Duodenal mucosa (tissue), 2 donors: ENCODE measurements at regions not wholly inside any gene's neighbourhood (a gene's known extent, or its start where the extent isn't known, plus 50 kb on each side); places are given as distances from the start of the nearest gene placed in this dataset.

Experiments used
- H3K27ac ChIP-seq: one replicate; pipeline ENCODE4 v1.7.0; 2013; ENCODE audit warnings: low read depth, low read length
- H3K27me3 ChIP-seq, 2 donors: one replicate each; pipeline ENCODE4 v1.7.0; 2013; ENCODE audit warnings: low read length in 2 of 2, control low read depth in 1 of 2; ENCODE audit not compliant: insufficient read depth in 2 of 2, control insufficient read depth in 1 of 2
- H3K36me3 ChIP-seq, 2 donors: one replicate each; pipeline ENCODE4 v1.7.0; 2013; ENCODE audit warnings: low read length in 2 of 2, control low read depth in 1 of 2; ENCODE audit not compliant: insufficient read depth in 2 of 2, control insufficient read depth in 1 of 2
- H3K4me1 ChIP-seq, 2 donors: one replicate each; pipeline ENCODE4 v1.7.0; 2013; ENCODE audit warnings: low read length in 2 of 2, control low read depth in 1 of 2; ENCODE audit not compliant: insufficient read depth in 2 of 2, control insufficient read depth in 1 of 2
- H3K4me3 ChIP-seq, 2 donors: one replicate each; pipeline ENCODE4 v1.7.0; 2013; ENCODE audit warnings: low read length in 2 of 2, low read depth in 1 of 2
- H3K9ac ChIP-seq, 2 donors: one replicate each; pipeline ENCODE4 v1.7.0; 2013; ENCODE audit warnings: low read length in 2 of 2, low read depth in 1 of 2
- H3K9me3 ChIP-seq, 2 donors: one replicate each; pipeline ENCODE4 v1.7.0; 2013; ENCODE audit warnings: low read length in 2 of 2, control low read depth in 1 of 2; ENCODE audit not compliant: control insufficient read depth in 1 of 2

DNA sequence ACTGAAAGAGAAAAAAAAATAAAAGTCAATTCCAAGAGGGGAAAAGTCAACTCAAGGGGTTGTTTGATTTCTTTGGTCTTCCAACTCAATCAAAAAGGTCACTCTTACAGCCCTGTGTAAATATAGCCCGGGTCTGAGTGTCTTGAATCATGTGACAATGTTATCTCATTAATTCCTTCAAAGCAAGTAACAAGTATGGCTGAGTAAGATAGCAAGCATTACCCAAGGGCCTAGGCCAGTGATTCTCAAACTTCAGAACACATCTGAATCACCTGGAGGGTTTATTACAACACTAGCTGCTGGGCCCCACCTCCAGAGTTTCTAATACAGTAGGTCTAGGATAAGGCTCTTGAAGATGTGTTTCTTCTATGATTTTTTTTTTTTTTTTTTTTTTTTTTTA, 125.0 kb downstream of the PRLHR start:
- no peaks in the 10 kb centered on the region for H3K36me3 ChIP-seq
- no peak overlapping the region for H3K9ac ChIP-seq
- no peak overlapping the region for H3K4me3 ChIP-seq
- H3K27ac ChIP-seq, result no peak overlapping the region
- no peaks in the 10 kb centered on the region for H3K4me1 ChIP-seq
- peaks cover 29 to 36% of the 10 kb centered on the region in 2 donors for H3K27me3 ChIP-seq
- peaks cover 0 to 3% of the 10 kb centered on the region in 2 donors for H3K9me3 ChIP-seq

GRCh38 chr10:118467200-118467599, 125.1 kb upstream of the FAM204A start:
- Histone ChIP-seq H3K9me3 (peaks cover 0 to 3% of the 10 kb centered on the region in 2 donors), H3K27ac (no peak overlapping the region), H3K4me3 (no peak overlapping the region), H3K9ac (no peak overlapping the region), H3K4me1 (no peaks in the 10 kb centered on the region), H3K27me3 (peaks cover 27 to 34% of the 10 kb centered on the region in 2 donors), H3K36me3 (no peaks in the 10 kb centered on the region)

GRCh38 chr10:118465300-118465874, 123.3 kb upstream of the FAM204A start:
- no peak overlapping the region for H3K27ac ChIP-seq
- no peak overlapping the region for H3K9ac ChIP-seq
- H3K27me3 ChIP-seq, result peaks cover 23 to 30% of the 10 kb centered on the region in 2 donors
- no peaks in the 10 kb centered on the region for H3K4me1 ChIP-seq
- H3K36me3 ChIP-seq, result no peaks in the 10 kb centered on the region
- no peaks in the 10 kb centered on the region for H3K9me3 ChIP-seq
- H3K4me3 ChIP-seq, result no peak overlapping the region

DNA sequence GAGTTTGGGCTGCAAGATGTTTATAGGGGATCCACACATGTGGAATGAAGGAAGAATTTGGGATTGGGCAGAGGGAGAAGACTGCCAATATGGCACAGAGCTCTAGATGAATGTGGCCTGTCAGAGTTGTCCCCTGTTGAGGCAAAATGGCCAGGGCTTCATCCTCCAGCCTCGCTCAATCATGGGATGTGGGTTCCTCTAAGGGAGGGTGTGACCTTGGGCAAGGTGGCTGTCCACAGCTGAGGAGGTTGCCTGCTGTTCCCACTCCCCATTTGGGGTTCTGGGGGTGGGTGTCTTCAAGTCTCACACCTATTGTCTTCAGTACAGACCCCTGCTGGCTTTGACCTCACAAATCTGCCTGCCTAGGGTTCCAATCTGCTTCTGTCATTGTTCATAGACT, 121.6 kb upstream of the FAM204A start:
- peaks cover 21 to 22% of the 10 kb centered on the region in 2 donors for H3K27me3 ChIP-seq
- H3K4me3 ChIP-seq, result no peak overlapping the region
- H3K36me3 ChIP-seq, result no peaks in the 10 kb centered on the region
- no peak overlapping the region for H3K27ac ChIP-seq
- H3K9me3 ChIP-seq, result no peaks in the 10 kb centered on the region
- H3K9ac ChIP-seq, result no peak overlapping the region
- H3K4me1 ChIP-seq, result peaks cover 0 to 4% of the 10 kb centered on the region in 2 donors

GRCh38 chr10:118462401-118462800, 120.3 kb upstream of the FAM204A start:
- Histone ChIP-seq H3K36me3 (no peaks in the 10 kb centered on the region), H3K9ac (no peak overlapping the region), H3K9me3 (no peaks in the 10 kb centered on the region), H3K27ac (no peak overlapping the region), H3K4me3 (no peak overlapping the region), H3K4me1 (peaks cover 0 to 4% of the 10 kb centered on the region in 2 donors), H3K27me3 (peaks cover 9 to 12% of the 10 kb centered on the region in 2 donors)

DNA sequence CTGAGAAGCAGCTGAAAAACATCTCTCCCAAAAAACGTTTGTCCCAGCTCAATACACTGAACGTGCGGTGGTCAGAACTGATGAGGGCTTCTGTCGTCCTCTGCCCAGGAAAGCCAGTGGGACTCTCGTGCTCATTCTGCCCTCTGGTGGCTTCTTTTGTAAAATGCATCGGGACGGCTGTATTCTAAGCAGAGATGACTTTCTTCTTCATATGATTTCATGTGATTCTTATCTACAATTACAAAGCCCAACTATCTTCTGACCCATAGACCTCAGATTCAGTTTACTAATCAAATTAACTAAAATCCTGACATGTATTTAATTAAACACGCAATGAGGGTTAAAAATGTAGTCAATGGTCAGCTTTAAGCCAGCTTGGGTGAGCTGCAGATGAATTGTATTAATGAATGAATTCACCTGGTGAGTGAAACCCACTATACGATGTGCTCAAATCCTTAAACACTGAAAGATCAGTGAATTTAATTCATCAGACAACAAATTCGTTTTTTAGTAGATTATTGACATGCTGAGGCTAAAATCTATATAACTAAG, 117.6 kb upstream of the FAM204A start:
- H3K9me3 ChIP-seq, result no peaks in the 10 kb centered on the region
- H3K9ac ChIP-seq, result peak overlapping the region in 1 of 2 donors; percentile 19
- H3K27ac ChIP-seq, result no peak overlapping the region
- peaks cover 0 to 4% of the 10 kb centered on the region in 2 donors for H3K4me1 ChIP-seq
- no peaks in the 10 kb centered on the region for H3K36me3 ChIP-seq
- peak overlapping the region; percentile 42 to 50 for H3K4me3 ChIP-seq
- H3K27me3 ChIP-seq, result peaks cover 3 to 4% of the 10 kb centered on the region in 2 donors

DNA sequence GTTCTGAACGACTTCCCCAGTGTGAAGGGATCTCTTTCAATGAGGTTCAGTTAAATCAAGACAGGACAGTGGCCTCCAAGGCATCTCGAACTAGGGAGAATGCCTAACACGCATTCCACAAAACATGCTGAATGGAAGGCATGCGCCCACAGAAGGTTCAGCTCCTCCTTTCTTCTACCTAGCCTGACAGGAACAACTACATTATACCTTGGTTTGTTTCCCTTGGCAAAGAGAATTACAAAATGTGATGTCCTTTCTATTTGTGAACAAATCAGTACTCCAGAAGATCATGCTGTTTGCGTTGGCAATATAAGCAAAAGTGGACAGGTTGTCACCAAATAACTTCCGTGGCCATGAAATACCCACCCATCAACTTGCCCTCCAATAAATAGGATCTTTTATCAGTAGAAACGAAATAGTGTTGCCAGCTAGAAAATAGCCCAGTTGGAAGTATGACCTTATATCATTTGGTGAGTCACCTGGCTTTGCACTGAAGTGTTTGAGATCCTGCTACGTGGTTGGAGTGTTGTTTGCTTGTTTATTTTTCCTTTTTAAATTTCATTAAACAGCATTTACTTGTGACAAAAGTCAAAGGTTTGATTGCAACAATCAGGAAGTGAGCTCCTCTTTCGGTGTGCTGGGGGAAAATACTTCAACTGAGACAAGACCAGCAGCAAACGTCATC, 117.0 kb upstream of the FAM204A start:
- H3K36me3 ChIP-seq, result no peaks in the 10 kb centered on the region
- H3K4me3 ChIP-seq, result peak overlapping the region; percentile 42 to 50
- no peak overlapping the region for H3K27ac ChIP-seq
- peak overlapping the region in 1 of 2 donors; percentile 19 for H3K9ac ChIP-seq
- peaks cover 0 to 4% of the 10 kb centered on the region in 2 donors for H3K4me1 ChIP-seq
- no peaks in the 10 kb centered on the region for H3K9me3 ChIP-seq
- peaks cover 3 to 4% of the 10 kb centered on the region in 2 donors for H3K27me3 ChIP-seq

DNA sequence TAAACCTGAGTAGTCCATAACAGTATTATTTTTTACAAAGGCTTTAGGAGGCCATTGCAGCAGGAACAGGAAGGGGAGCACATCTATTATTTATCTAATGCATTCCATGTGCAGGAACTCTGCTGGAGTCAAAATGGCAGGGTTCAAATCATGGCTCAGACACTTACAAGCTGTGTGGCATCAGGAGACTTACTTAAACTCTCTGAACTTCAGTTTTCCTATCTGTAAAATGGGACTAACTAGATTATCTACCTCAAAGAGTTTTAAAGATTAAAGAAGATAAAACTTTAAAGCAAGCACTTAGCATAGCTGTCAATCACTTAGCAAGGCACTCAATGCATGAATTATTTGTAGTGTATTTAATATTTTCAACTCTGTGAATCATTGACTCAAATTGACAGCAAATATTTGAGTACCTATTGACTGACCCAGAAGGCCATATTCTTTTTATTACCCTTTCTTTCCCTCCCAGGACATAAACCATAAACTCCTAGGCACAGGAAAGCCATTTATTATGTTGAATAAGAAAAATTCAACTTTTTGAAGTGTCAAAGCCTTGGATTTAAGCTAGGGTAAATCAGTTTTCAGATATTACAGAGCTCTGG, 115.8 kb upstream of the FAM204A start:
- Histone ChIP-seq H3K9me3 (peaks cover 0 to 2% of the 10 kb centered on the region in 2 donors), H3K27me3 (peaks cover 0 to 4% of the 10 kb centered on the region in 2 donors), H3K27ac (no peak overlapping the region), H3K9ac (no peak overlapping the region), H3K36me3 (no peaks in the 10 kb centered on the region), H3K4me1 (peaks cover 0 to 4% of the 10 kb centered on the region in 2 donors), H3K4me3 (no peak overlapping the region)

DNA sequence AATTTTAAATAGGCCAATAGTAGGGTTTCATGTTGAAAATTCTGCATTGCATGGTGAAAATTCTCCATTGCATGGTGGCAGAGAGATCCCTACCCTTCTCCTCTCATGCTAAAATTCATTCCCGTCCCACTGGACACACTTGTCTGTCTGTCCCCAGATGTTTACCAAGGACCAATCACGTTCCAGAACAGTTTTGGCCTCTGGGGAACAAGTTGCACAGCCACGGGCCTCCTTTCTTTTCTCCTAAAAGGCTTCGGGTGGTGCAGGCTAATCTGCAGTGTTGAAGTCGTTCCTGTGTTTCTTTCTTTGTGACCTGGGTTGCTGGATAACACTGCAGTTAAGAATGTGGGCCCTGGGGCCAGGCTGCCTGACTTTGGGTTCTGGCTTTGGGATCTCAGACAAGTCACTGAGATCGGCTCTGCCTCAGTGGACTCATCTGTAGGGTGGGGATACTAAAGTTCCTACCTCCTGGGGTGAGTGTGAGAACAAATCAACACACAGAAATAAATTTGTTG, 113.1 kb upstream of the FAM204A start:
- Histone ChIP-seq H3K27ac (no peak overlapping the region), H3K9me3 (peaks cover 0 to 5% of the 10 kb centered on the region in 2 donors), H3K4me1 (peaks cover 0 to 4% of the 10 kb centered on the region in 2 donors), H3K27me3 (peaks cover 0 to 8% of the 10 kb centered on the region in 2 donors), H3K36me3 (no peaks in the 10 kb centered on the region), H3K9ac (no peak overlapping the region), H3K4me3 (no peak overlapping the region)

GRCh38 chr10:118454211-118454610, 112.1 kb upstream of the FAM204A start:
- Histone ChIP-seq H3K4me1 (peaks cover 0 to 2% of the 10 kb centered on the region in 2 donors), H3K9ac (no peak overlapping the region), H3K27ac (no peak overlapping the region)

More at GRCh38 chr10:118454211-118454610, 112.1 kb upstream of the FAM204A start:
- no peaks in the 10 kb centered on the region for H3K36me3 ChIP-seq
- no peak overlapping the region for H3K4me3 ChIP-seq
- peaks cover 0 to 5% of the 10 kb centered on the region in 2 donors for H3K9me3 ChIP-seq
- H3K27me3 ChIP-seq, result peaks cover 0 to 8% of the 10 kb centered on the region in 2 donors
